Epithelial cell of esophagus (primary cell): ENCODE measurements at regions not wholly inside any gene's neighbourhood (a gene's known extent, or its start where the extent isn't known, plus 50 kb on each side); places are given as distances from the start of the nearest gene placed in this dataset.

Experiments used
- DNase-seq: peaks from one replicate; pipeline ENCODE4 v3.0.0; 2010; ENCODE audit warnings: low read depth
- H3K4me3 ChIP-seq: 2 replicates; pipeline ENCODE4 v1.5.1; 2011; ENCODE audit warnings: mild to moderate bottlenecking, low read length, control low read depth
- CTCF ChIP-seq: IDR thresholded peaks from 2 replicates; pipeline ENCODE4 v1.5.1; 2011; ENCODE audit warnings: low read depth, mild to moderate bottlenecking, low read length, control low read depth, inconsistent platforms; ENCODE audit not compliant: insufficient read depth; ENCODE audit errors: missing control alignments

- no peak for DNase-seq
- no peak overlapping the region for H3K4me3 ChIP-seq
- TF ChIP-seq CTCF = no peak
Observed at GRCh38 chr2:45223531-45223930, 214.3 kb upstream of the SIX2 start.

DNA sequence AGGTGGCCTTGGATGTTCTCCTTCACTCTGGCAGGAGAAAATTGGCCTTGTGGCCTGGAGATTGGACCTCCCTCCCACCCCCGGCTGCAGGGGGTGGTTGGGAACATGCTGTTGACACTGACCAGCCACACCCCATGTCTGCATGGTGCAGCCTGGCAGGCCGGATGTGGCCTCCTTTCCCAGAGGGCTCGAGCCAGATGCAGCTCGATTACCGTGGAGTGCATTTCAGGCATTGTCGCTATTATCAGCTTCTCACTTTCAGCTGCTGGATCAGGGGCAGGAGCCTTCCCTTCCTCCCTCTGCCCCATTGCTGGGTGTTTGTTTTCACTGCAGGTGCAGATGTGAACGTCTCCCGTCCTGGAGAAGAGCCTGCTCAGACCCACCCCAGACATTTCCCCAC lies 211.0 kb upstream of the SIX2 start:
- no peak for TF ChIP-seq CTCF
- no peak overlapping the region for H3K4me3 ChIP-seq
- no peak for DNase-seq

DNA sequence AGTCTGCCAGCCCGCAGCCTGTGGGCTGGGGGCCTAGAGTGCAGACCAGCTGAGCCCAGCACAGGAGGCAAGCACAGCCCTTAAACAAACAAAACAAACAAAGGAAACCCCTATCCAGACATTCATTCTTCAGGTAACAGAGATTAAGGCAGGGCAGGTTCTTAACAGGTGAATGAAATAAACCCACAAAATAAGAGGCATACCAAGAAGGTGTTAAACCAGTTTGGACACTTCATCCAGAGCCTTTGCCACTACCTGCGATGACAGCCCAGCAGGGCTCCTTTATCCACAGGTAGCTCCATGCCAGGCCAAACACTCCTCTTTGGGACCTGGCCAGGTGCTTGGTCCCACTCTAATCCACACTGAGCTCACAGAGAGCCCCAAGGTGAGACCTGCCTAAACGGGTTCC lies 209.7 kb upstream of the SIX2 start:
- TF ChIP-seq CTCF = no peak
- H3K4me3 ChIP-seq = no peak overlapping the region
- peak; percentile 69 for DNase-seq

- no peak overlapping the region for H3K4me3 ChIP-seq
- TF ChIP-seq CTCF = no peak
- no peak for DNase-seq
Observed at GRCh38 chr2:45218297-45218696, 209.0 kb upstream of the SIX2 start.

- TF ChIP-seq CTCF = no peak
- no peak overlapping the region for H3K4me3 ChIP-seq
- DNase-seq = no peak
Observed at GRCh38 chr2:45216118-45216517, 206.9 kb upstream of the SIX2 start.

DNA sequence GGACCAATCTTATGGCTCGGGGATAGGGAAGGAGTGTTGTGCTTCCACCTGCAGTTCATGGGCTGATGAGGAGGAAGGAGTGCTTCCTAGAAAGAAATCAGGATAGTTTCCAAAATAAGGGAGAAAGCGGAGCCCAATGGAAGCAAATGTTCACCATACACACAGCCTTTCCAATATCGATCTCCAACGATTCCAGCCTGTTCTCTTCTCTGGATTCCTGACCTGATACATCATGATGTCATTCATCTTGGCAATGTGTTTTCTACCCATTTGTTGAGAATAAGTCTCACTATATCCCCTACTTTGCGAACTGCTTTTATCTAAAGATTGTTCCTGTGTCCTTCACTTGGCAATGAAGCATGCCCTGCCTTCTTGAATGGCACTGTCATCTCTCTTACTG lies 205.3 kb upstream of the SIX2 start:
- no peak for DNase-seq
- no peak for TF ChIP-seq CTCF
- H3K4me3 ChIP-seq = no peak overlapping the region

- no peak for DNase-seq
- H3K4me3 ChIP-seq = no peak overlapping the region
- TF ChIP-seq CTCF = no peak
Observed at GRCh38 chr2:45212953-45213635, 203.8 kb upstream of the SIX2 start.
